ENCODE measurements at regions not wholly inside any gene's neighbourhood (a gene's known extent, or its start where the extent isn't known, plus 50 kb on each side); places are given as distances from the start of the nearest gene placed in this dataset.

- WGBS, 2 experiments (ENCODE audit: insufficient coverage in 2 of 2), result 81 to 90% methylated on average over 4 to 5 of the region's 5 CpGs
- Histone ChIP-seq H3K9me3 (ENCODE audit: control insufficient read depth, low read length) (no peaks in the 10 kb centered on the region), H3K4me1 (ENCODE audit: control insufficient read depth, insufficient read depth, low read length, poor library complexity, severe bottlenecking) (no peaks in the 10 kb centered on the region), H3K4me3 (ENCODE audit: extremely low read depth, insufficient read depth, low read length, poor library complexity, severe bottlenecking) (no peak overlapping the region), H3K27ac (ENCODE audit: low read depth, low read length, severe bottlenecking) (no peak overlapping the region), H3K36me3 (ENCODE audit: control insufficient read depth, insufficient read depth, low read length) (no peaks in the 10 kb centered on the region)
Measured at GRCh38 chr16:77617996-77618395, 104.3 kb upstream of the NUDT7 start.

- H3K27ac ChIP-seq (ENCODE audit: low read depth, low read length, severe bottlenecking), result no peak overlapping the region
- no peaks in the 10 kb centered on the region for H3K36me3 ChIP-seq (ENCODE audit: control insufficient read depth, insufficient read depth, low read length)
- WGBS, 2 experiments (ENCODE audit: insufficient coverage in 2 of 2), result 67 to 100% methylated on average over 1 to 2 of the region's 5 CpGs
- H3K4me3 ChIP-seq (ENCODE audit: extremely low read depth, insufficient read depth, low read length, poor library complexity, severe bottlenecking), result no peak overlapping the region
- no peaks in the 10 kb centered on the region for H3K4me1 ChIP-seq (ENCODE audit: control insufficient read depth, insufficient read depth, low read length, poor library complexity, severe bottlenecking)
- H3K9me3 ChIP-seq (ENCODE audit: control insufficient read depth, low read length), result no peaks in the 10 kb centered on the region
Measured at GRCh38 chr16:77618951-77619350, 103.4 kb upstream of the NUDT7 start.

- no peak overlapping the region for H3K4me3 ChIP-seq (ENCODE audit: extremely low read depth, insufficient read depth, low read length, poor library complexity, severe bottlenecking)
- no peaks in the 10 kb centered on the region for H3K4me1 ChIP-seq (ENCODE audit: control insufficient read depth, insufficient read depth, low read length, poor library complexity, severe bottlenecking)
- H3K36me3 ChIP-seq (ENCODE audit: control insufficient read depth, insufficient read depth, low read length), result no peaks in the 10 kb centered on the region
- no peak overlapping the region for H3K27ac ChIP-seq (ENCODE audit: low read depth, low read length, severe bottlenecking)
- WGBS, 2 experiments (ENCODE audit: insufficient coverage in 2 of 2), result 86 to 98% methylated on average over 6 to 7 of the region's 9 CpGs
- H3K9me3 ChIP-seq (ENCODE audit: control insufficient read depth, low read length), result no peaks in the 10 kb centered on the region
Measured at GRCh38 chr16:77624085-77624484, 98.2 kb upstream of the NUDT7 start.

- Histone ChIP-seq H3K36me3 (ENCODE audit: control insufficient read depth, insufficient read depth, low read length) (no peaks in the 10 kb centered on the region), H3K9me3 (ENCODE audit: control insufficient read depth, low read length) (no peaks in the 10 kb centered on the region), H3K4me1 (ENCODE audit: control insufficient read depth, insufficient read depth, low read length, poor library complexity, severe bottlenecking) (peaks cover 3% of the 10 kb centered on the region), H3K4me3 (ENCODE audit: extremely low read depth, insufficient read depth, low read length, poor library complexity, severe bottlenecking) (no peak overlapping the region), H3K27ac (ENCODE audit: low read depth, low read length, severe bottlenecking) (no peak overlapping the region)
- 50 to 80% methylated on average over 1 to 2 of the region's 3 CpGs for WGBS, 2 experiments (ENCODE audit: insufficient coverage in 2 of 2)
Measured at GRCh38 chr16:77636615-77637014, 85.7 kb upstream of the NUDT7 start.

- no peak overlapping the region for H3K4me3 ChIP-seq (ENCODE audit: extremely low read depth, insufficient read depth, low read length, poor library complexity, severe bottlenecking)
- no peaks in the 10 kb centered on the region for H3K36me3 ChIP-seq (ENCODE audit: control insufficient read depth, insufficient read depth, low read length)
- 82 to 98% methylated on average over 4 to 6 of the region's 6 CpGs for WGBS, 2 experiments (ENCODE audit: insufficient coverage in 2 of 2)
- H3K27ac ChIP-seq (ENCODE audit: low read depth, low read length, severe bottlenecking), result no peak overlapping the region
- H3K4me1 ChIP-seq (ENCODE audit: control insufficient read depth, insufficient read depth, low read length, poor library complexity, severe bottlenecking), result peaks cover 3% of the 10 kb centered on the region
- H3K9me3 ChIP-seq (ENCODE audit: control insufficient read depth, low read length), result no peaks in the 10 kb centered on the region
Measured at GRCh38 chr16:77637940-77638339, 84.4 kb upstream of the NUDT7 start.

- Histone ChIP-seq H3K4me3 (ENCODE audit: extremely low read depth, insufficient read depth, low read length, poor library complexity, severe bottlenecking) (no peak overlapping the region), H3K27ac (ENCODE audit: low read depth, low read length, severe bottlenecking) (no peak overlapping the region), H3K4me1 (ENCODE audit: control insufficient read depth, insufficient read depth, low read length, poor library complexity, severe bottlenecking) (peaks cover 3% of the 10 kb centered on the region), H3K36me3 (ENCODE audit: control insufficient read depth, insufficient read depth, low read length) (no peaks in the 10 kb centered on the region), H3K9me3 (ENCODE audit: control insufficient read depth, low read length) (no peaks in the 10 kb centered on the region)
- WGBS, 2 experiments (ENCODE audit: insufficient coverage in 2 of 2), result 100% methylated on average over 1 of the region's 5 CpGs; no CpG with 5 or more reads in 1 of the 2 experiments
Measured at GRCh38 chr16:77643176-77643575, 79.1 kb upstream of the NUDT7 start.

- H3K27ac ChIP-seq (ENCODE audit: low read depth, low read length, severe bottlenecking), result no peak overlapping the region
- no peak overlapping the region for H3K4me3 ChIP-seq (ENCODE audit: extremely low read depth, insufficient read depth, low read length, poor library complexity, severe bottlenecking)
- H3K36me3 ChIP-seq (ENCODE audit: control insufficient read depth, insufficient read depth, low read length), result no peaks in the 10 kb centered on the region
- WGBS, 2 experiments (ENCODE audit: insufficient coverage in 2 of 2), result 60 to 86% methylated on average over 1 of the region's 3 CpGs
- no peaks in the 10 kb centered on the region for H3K4me1 ChIP-seq (ENCODE audit: control insufficient read depth, insufficient read depth, low read length, poor library complexity, severe bottlenecking)
- no peaks in the 10 kb centered on the region for H3K9me3 ChIP-seq (ENCODE audit: control insufficient read depth, low read length)
Measured at GRCh38 chr16:77645764-77646163, 76.5 kb upstream of the NUDT7 start.

GRCh38 chr16:77647726-77648125, 74.6 kb upstream of the NUDT7 start:
- 43 to 75% methylated on average over 1 of the region's 1 CpG for WGBS, 2 experiments (ENCODE audit: insufficient coverage in 2 of 2)
- H3K36me3 ChIP-seq (ENCODE audit: control insufficient read depth, insufficient read depth, low read length), result no peaks in the 10 kb centered on the region
- H3K27ac ChIP-seq (ENCODE audit: low read depth, low read length, severe bottlenecking), result no peak overlapping the region
- no peaks in the 10 kb centered on the region for H3K9me3 ChIP-seq (ENCODE audit: control insufficient read depth, low read length)
- H3K4me3 ChIP-seq (ENCODE audit: extremely low read depth, insufficient read depth, low read length, poor library complexity, severe bottlenecking), result no peak overlapping the region
- H3K4me1 ChIP-seq (ENCODE audit: control insufficient read depth, insufficient read depth, low read length, poor library complexity, severe bottlenecking), result no peaks in the 10 kb centered on the region

- Histone ChIP-seq H3K36me3 (ENCODE audit: control insufficient read depth, insufficient read depth, low read length) (no peaks in the 10 kb centered on the region), H3K4me3 (ENCODE audit: extremely low read depth, insufficient read depth, low read length, poor library complexity, severe bottlenecking) (no peak overlapping the region), H3K27ac (ENCODE audit: low read depth, low read length, severe bottlenecking) (no peak overlapping the region), H3K4me1 (ENCODE audit: control insufficient read depth, insufficient read depth, low read length, poor library complexity, severe bottlenecking) (no peaks in the 10 kb centered on the region), H3K9me3 (ENCODE audit: control insufficient read depth, low read length) (no peaks in the 10 kb centered on the region)
- 93 to 95% methylated on average over 3 of the region's 3 CpGs for WGBS, 2 experiments (ENCODE audit: insufficient coverage in 2 of 2)
Measured at GRCh38 chr16:77650761-77651160, 71.6 kb upstream of the NUDT7 start.

- Histone ChIP-seq H3K9me3 (ENCODE audit: control insufficient read depth, low read length) (no peaks in the 10 kb centered on the region), H3K4me3 (ENCODE audit: extremely low read depth, insufficient read depth, low read length, poor library complexity, severe bottlenecking) (no peak overlapping the region), H3K4me1 (ENCODE audit: control insufficient read depth, insufficient read depth, low read length, poor library complexity, severe bottlenecking) (no peaks in the 10 kb centered on the region), H3K27ac (ENCODE audit: low read depth, low read length, severe bottlenecking) (no peak overlapping the region), H3K36me3 (ENCODE audit: control insufficient read depth, insufficient read depth, low read length) (no peaks in the 10 kb centered on the region)
- WGBS, 2 experiments (ENCODE audit: insufficient coverage in 2 of 2), result 83 to 88% methylated on average over 1 of the region's 4 CpGs
Measured at GRCh38 chr16:77652399-77652798, 69.9 kb upstream of the NUDT7 start.

- WGBS, 2 experiments (ENCODE audit: insufficient coverage in 2 of 2), result 94% methylated on average over 2 to 5 of the region's 6 CpGs
Measured at GRCh38 chr16:77657016-77657415, 65.3 kb upstream of the NUDT7 start.

More at GRCh38 chr16:77657016-77657415, 65.3 kb upstream of the NUDT7 start:
- Histone ChIP-seq H3K9me3 (ENCODE audit: control insufficient read depth, low read length) (no peaks in the 10 kb centered on the region), H3K27ac (ENCODE audit: low read depth, low read length, severe bottlenecking) (no peak overlapping the region), H3K36me3 (ENCODE audit: control insufficient read depth, insufficient read depth, low read length) (no peaks in the 10 kb centered on the region), H3K4me1 (ENCODE audit: control insufficient read depth, insufficient read depth, low read length, poor library complexity, severe bottlenecking) (no peaks in the 10 kb centered on the region), H3K4me3 (ENCODE audit: extremely low read depth, insufficient read depth, low read length, poor library complexity, severe bottlenecking) (no peak overlapping the region)

Measured in mesodermal cell (in vitro differentiated cells).